T-helper 1 cell (primary cell): ENCODE measurements at regions not wholly inside any gene's neighbourhood (a gene's known extent, or its start where the extent isn't known, plus 50 kb on each side); places are given as distances from the start of the nearest gene placed in this dataset.
"Not testable (repeated sequence)": the region's sequence is repeated elsewhere in the genome, so short reads cannot be mapped to it uniquely, and the experiment has no call there.

Source experiments
- DNase-seq, 5 donors: peaks; one replicate each; pipeline ENCODE4 v3.0.0-alpha.2; 2012 to 2020

GRCh38 chr18:22283855-22284254, 114.5 kb downstream of the GATA6 start:
- not testable (repeated sequence) for DNase-seq

DNA sequence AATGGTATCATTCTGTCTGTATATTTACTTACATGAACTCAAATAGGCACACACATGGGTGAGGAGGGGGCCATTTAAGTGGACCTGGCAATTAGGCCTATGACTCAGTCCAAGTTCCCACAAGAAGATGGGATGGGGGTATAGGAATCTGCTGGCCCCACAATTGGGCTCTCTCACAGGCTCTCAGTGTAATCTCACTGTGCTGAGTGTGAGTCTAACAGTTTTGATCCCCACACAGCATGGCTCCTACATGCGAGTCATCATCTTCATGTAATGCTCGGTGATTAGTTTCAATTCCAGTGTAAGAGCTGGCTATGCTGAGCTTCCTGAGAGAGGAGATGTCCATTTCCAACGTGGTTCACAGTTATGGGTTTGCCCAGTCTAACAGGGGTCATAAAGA, 114.0 kb downstream of the GATA6 start:
- no peak for DNase-seq

- DNase-seq, result no peak
Observed at GRCh38 chr18:22283116-22283395, 113.7 kb downstream of the GATA6 start.

- DNase-seq, result peak in 1 of 5 donors; percentile 24
Observed at GRCh38 chr18:22282311-22283115, 113.1 kb downstream of the GATA6 start.

GRCh38 chr18:22280453-22280750, 111.0 kb downstream of the GATA6 start:
- no peak for DNase-seq

DNA sequence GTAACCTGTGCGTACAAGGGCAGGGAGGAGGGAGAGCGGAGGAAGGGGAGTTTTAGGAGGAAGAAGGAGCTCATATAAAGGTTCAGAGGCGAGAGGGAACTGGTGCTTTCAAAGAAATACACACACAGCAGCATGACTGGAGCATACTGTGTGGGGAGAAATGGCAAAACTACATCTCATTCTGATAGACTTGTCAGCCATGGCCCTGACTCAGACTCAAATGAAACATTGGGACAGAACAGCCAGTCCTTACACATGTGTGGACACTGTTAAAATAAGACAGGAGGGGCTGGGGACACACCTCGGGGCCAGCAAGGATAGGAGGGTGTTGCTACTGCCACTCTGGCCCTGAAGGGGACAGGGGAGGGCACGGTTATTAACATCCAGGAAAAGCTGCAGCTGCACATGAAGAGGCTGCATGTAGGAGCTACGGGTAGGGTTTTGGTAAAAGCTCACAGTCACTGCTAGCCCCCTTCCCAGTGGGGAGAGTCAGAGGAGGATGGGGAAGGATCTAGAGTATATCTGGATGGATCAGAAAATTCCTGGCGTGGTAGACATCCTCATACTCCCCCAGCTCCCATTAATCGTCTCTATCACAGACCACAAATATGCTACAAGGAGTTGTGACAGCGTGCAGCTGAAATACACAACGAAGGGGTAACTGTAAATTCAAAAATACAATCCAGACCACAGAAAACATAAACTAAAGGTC, 110.5 kb downstream of the GATA6 start:
- DNase-seq, result no peak

DNA sequence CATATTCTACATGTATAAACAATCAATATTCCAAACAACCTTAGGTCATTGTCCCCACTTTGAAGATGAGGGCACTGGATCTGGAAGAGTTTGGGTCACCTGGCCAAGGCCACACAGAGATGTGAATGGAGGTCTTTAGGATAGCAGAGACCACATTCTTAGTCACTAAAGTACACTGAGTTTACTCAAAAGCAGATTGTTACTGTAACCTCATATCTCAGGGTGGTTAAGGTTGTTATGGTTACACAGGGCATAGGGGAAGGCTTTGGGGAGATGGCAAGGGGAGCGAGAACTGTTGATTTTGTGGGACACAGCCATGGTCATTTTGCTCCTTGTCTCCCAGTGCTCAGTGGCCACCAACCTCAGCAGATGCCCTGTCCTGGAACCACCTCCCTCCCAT, 109.4 kb downstream of the GATA6 start:
- DNase-seq, result no peak

- no peak for DNase-seq
Observed at GRCh38 chr18:22277758-22278157, 108.4 kb downstream of the GATA6 start.

DNA sequence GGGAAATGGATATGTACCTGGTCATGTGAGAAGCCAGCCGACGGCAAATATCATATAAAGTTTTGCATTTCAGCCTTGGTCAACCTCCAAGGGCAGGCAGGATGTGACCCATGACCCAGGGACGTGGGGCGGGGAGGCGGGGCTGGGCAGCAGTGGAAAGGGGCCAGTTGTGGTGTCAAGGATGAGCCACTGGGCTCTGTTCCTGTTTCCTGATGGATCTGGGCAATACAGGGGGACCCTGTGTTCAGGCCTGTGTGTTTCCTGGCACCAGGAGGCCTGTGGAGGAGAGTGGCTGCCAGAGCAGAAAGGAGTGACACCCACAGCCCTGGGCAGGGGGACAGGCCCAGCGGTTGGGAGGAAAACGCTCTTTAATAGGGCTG, 106.9 kb downstream of the GATA6 start:
- DNase-seq, result no peak

DNA sequence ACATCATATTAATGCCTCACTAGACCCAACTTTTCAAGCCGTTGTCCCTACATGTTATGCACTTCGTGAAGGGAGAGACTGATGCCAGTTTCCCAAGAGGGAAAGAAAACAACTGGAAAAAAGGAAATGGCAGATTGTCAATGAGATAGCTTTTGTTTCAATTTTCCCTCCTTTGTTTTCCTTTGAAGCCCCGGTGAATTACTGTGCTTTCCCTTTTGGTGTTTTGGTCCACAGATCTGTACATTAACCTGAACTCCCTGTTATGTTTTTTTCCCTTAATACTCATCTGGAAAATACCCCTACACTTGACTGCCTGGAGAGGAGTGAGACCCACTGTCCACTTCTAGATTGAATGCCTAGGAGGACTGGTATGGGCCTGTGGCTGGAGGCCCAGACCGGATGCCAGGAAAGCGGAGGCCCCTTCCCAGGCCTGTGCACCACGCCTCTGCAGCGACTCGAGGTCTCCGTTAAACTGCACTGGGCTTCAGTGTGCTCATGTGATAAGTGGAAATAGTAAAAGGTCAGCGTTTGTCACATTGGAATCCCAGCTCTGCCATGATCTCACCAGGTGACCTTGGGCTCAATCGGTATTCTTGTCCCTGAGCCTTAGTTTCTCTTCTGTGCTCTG, 106.4 kb downstream of the GATA6 start:
- DNase-seq, result no peak

DNA sequence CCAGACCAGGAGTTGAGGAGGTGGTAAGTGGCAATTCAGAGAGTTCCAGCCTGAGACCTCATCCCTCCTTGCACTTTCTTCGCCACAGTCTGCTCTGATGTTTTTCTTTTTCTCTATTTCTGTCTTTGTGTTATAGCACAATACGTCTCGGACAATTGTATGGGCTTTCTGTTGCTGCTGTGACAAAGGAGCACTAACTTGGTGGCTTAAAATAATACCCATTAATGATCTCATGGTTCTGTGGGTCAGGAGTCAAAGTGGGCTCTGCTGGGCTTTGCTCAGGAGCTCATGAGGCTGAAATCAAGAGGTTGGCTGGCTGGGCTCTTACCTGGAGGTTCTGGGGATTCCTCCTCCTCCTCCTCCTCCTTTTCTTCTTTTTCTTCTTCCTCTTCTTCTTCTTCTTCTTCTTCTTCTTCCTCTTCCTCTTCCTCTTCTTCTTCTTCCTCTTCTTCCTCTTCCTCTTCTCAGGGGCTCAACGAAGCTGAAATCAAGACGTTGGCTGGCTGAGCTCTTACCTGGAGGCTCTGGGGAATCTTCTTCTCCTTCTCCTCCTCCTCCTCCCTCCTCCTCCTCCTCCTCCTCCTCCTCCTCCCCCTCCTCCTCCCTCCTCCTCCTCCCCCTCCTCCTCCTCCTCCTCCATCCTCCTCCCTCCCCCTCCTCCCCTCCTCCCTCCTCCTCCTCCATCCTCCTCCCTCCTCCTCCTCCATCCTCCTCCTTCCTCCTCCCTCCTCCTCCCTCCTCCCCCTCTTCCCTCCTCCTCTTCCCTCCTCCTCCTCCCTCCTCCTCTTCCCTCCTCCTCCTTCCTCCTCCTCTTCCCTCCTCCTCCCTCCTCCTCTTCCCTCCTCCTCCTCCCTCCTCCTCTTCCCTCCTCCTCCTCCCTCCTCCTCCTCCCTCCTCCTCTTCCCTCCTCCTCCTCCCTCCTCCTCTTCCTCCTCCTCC, 104.0 kb downstream of the GATA6 start:
- no peak for DNase-seq

DNA sequence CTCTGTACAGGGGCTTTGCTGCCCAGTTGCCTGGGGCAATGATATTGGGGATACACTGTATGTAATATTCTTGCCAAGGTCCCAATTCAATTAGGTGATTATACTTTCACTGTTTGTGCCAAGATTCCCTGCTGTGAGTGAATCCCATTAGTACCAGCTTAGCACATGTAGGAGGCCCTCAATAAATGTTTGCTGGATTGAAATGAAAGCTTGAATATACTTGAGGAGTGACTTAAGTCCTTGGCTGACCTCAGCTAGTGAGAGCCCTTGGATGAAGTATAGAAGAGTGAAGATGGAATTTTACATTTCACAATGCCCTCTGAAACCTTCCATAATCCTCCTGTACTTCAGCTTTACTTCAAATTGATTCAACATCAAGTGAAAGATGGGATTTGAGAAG, 102.9 kb downstream of the GATA6 start:
- no peak for DNase-seq

DNA sequence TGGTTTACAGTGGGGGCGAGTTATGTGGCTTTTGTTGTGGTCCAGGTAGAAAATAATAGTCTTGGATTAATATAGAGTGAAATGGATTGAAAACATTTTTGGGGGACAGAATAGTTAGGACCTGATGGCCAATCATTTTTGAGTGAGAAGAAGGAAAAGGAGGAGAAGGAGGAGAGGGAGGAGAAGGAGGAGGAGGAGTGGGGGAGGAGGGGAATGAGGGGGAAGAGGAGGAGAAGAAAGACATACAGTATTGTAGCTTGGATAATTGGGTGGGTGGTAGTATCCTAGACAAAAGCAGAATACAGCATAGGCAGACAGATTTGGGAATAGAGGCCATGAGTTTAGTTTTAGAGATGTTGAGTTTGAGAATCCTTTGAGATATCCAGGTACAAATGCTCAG, 101.6 kb downstream of the GATA6 start:
- DNase-seq, result no peak

GRCh38 chr18:22268641-22269128, 99.3 kb downstream of the GATA6 start:
- DNase-seq, result no peak

DNA sequence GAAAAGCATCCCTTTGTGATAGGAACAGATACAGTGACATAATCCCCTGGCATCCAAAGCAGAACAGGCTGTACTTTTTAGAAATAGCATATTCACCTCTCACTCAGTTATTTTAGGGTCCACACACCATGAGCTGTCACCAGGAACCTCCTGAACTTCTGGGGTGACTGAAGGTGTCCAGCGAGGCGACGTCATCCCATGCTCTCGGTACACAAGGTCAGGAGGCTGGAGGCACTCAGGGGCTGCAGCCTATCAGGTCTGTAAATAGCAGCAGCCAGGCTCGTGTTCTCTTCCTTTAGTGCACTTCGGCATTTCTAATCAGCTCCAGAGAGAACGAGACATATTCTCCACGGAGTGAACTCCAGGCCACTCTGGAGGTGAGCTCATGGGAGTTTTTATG, 98.3 kb downstream of the GATA6 start:
- no peak for DNase-seq

GRCh38 chr18:22267225-22267624, 97.8 kb downstream of the GATA6 start:
- DNase-seq, result no peak

DNA sequence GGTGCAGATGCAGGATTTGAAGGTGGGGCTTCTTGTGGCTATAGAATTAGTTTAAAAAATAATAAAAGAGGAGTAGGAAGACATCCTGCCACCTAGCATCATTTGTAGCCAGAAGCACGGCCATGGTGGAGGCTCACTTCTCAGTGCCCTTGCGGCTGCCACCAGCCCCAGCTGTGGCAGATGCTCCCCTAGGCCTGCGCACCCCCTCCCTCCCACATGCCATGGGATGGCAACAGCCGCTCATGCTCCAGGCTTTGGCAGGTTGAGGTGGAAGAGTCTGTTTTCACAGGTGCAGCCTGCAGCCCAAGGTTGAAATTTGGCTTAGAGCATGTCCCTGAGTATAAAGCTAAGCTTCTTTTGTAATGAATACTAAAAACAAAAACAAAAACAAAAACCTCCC, 96.4 kb downstream of the GATA6 start:
- no peak for DNase-seq

GRCh38 chr18:22260208-22260820, 90.9 kb downstream of the GATA6 start:
- no peak for DNase-seq

- DNase-seq, result no peak
Observed at GRCh38 chr18:22257022-22257543, 87.7 kb downstream of the GATA6 start.

GRCh38 chr18:22254088-22254487, 84.7 kb downstream of the GATA6 start:
- DNase-seq, result no peak

- no peak for DNase-seq
Observed at GRCh38 chr18:22253676-22254075, 84.3 kb downstream of the GATA6 start.

GRCh38 chr18:22253156-22253555, 83.8 kb downstream of the GATA6 start:
- DNase-seq, result no peak
